ENCODE measurements at regions not wholly inside any gene's neighbourhood (a gene's known extent, or its start where the extent isn't known, plus 50 kb on each side); places are given as distances from the start of the nearest gene placed in this dataset.

GRCh38 chr1:83779565-83779964, 219.4 kb downstream of the TTLL7 start:
- peaks cover 34% of the 10 kb centered on the region for H3K4me1 Mint-ChIP-seq

GRCh38 chr1:83777758-83778101, 221.2 kb downstream of the TTLL7 start:
- no peaks in the 10 kb centered on the region for H3K36me3 ChIP-seq
- H3K27ac ChIP-seq: peak overlapping the region; percentile 74
- TF ChIP-seq CTCF (IDR thresholded peaks at IDR 0.05) (no peak), EZH2phosphoT487 (IDR thresholded peaks at IDR 0.05) (no peak), EZH2 (IDR thresholded peaks at IDR 0.05) (no peak)
- Mint-ChIP-seq H3K27me3 (ENCODE audit: insufficient read depth, low read depth) (peaks cover 2% of the 10 kb centered on the region), H3K4me3 (peak overlapping the region; percentile 22), H3K27ac (peak overlapping the region; percentile 55), H3K4me1 (peaks cover 34% of the 10 kb centered on the region), H3K36me3 (no peaks in the 10 kb centered on the region), H3K9me3 (no peaks in the 10 kb centered on the region)
- no peaks in the 10 kb centered on the region for H3K27me3 ChIP-seq
- no peaks in the 10 kb centered on the region for H3K79me2 ChIP-seq (ENCODE audit: low read depth)
- H3F3A ChIP-seq (ENCODE audit: low read depth): peaks cover 20% of the 10 kb centered on the region
- no peaks in the 10 kb centered on the region for H3K9me3 ChIP-seq (ENCODE audit: low read depth)
- peaks cover 48% of the 10 kb centered on the region for H3K4me1 ChIP-seq
- peak overlapping the region; percentile 70 for H3K4me2 ChIP-seq
- no peak for DNase-seq (ENCODE audit: low spot score)
- peak overlapping the region; percentile 17 for H3K4me3 ChIP-seq
- no peak overlapping the region for H3K9ac ChIP-seq
- no peak overlapping the region for H2AFZ ChIP-seq (replicated peaks)
- H4K20me1 ChIP-seq (ENCODE audit: low read depth): no peaks in the 10 kb centered on the region

More at GRCh38 chr1:83779565-83779964, 219.4 kb downstream of the TTLL7 start:
- no peaks in the 10 kb centered on the region for H3K36me3 Mint-ChIP-seq
- no peak overlapping the region for H3K9ac ChIP-seq
- TF ChIP-seq CTCF (IDR thresholded peaks at IDR 0.05): no peak
- TF ChIP-seq EZH2phosphoT487 (IDR thresholded peaks at IDR 0.05): no peak
- TF ChIP-seq EZH2 (IDR thresholded peaks at IDR 0.05): no peak
- peak overlapping the region; percentile 30 for H2AFZ ChIP-seq (replicated peaks)
- no peaks in the 10 kb centered on the region for H4K20me1 ChIP-seq (ENCODE audit: low read depth)
- no peak overlapping the region for H3K27ac Mint-ChIP-seq
- peaks cover 48% of the 10 kb centered on the region for H3K4me1 ChIP-seq
- H3K9me3 Mint-ChIP-seq: peaks cover 10% of the 10 kb centered on the region
- no peak overlapping the region for H3K4me3 ChIP-seq
- H3K9me3 ChIP-seq (ENCODE audit: low read depth): peaks cover 10% of the 10 kb centered on the region
- no peaks in the 10 kb centered on the region for H3K79me2 ChIP-seq (ENCODE audit: low read depth)
- no peak for DNase-seq (ENCODE audit: low spot score)
- no peak overlapping the region for H3K4me3 Mint-ChIP-seq
- H3F3A ChIP-seq (ENCODE audit: low read depth): peaks cover 20% of the 10 kb centered on the region
- no peak overlapping the region for H3K27ac ChIP-seq
- peak overlapping the region; percentile 38 for H3K4me2 ChIP-seq
- H3K36me3 ChIP-seq: no peaks in the 10 kb centered on the region
- no peaks in the 10 kb centered on the region for H3K27me3 ChIP-seq
- H3K27me3 Mint-ChIP-seq (ENCODE audit: insufficient read depth, low read depth): peaks cover 2% of the 10 kb centered on the region

- H3K27ac ChIP-seq: peak overlapping the region; percentile 74
- no peaks in the 10 kb centered on the region for H3K36me3 Mint-ChIP-seq
- H4K20me1 ChIP-seq (ENCODE audit: low read depth): no peaks in the 10 kb centered on the region
- no peak for DNase-seq (ENCODE audit: low spot score)
- H3K9me3 ChIP-seq (ENCODE audit: low read depth): no peaks in the 10 kb centered on the region
- no peak overlapping the region for H2AFZ ChIP-seq (replicated peaks)
- H3K36me3 ChIP-seq: no peaks in the 10 kb centered on the region
- H3K4me1 Mint-ChIP-seq: peaks cover 34% of the 10 kb centered on the region
- peaks cover 48% of the 10 kb centered on the region for H3K4me1 ChIP-seq
- H3K4me3 ChIP-seq: peak overlapping the region; percentile 17
- H3K9me3 Mint-ChIP-seq: no peaks in the 10 kb centered on the region
- no peaks in the 10 kb centered on the region for H3K27me3 ChIP-seq
- no peaks in the 10 kb centered on the region for H3K79me2 ChIP-seq (ENCODE audit: low read depth)
- TF ChIP-seq EZH2phosphoT487 (IDR thresholded peaks at IDR 0.05): no peak
- no peak for TF ChIP-seq EZH2 (IDR thresholded peaks at IDR 0.05)
- TF ChIP-seq CTCF (IDR thresholded peaks at IDR 0.05): no peak
- H3K9ac ChIP-seq: no peak overlapping the region
- H3K27ac Mint-ChIP-seq: peak overlapping the region; percentile 12
- H3K27me3 Mint-ChIP-seq (ENCODE audit: insufficient read depth, low read depth): peaks cover 2% of the 10 kb centered on the region
- peaks cover 20% of the 10 kb centered on the region for H3F3A ChIP-seq (ENCODE audit: low read depth)
- H3K4me2 ChIP-seq: peak overlapping the region; percentile 70
- peak overlapping the region; percentile 22 for H3K4me3 Mint-ChIP-seq
These were observed 221.8 kb downstream of the TTLL7 start for GRCh38 chr1:83776913-83777757.
